ENCODE measurements at regions not wholly inside any gene's neighbourhood (a gene's known extent, or its start where the extent isn't known, plus 50 kb on each side); places are given as distances from the start of the nearest gene placed in this dataset.

GRCh38 chr20:40599987-40600386 lies 89.0 kb downstream of the MAFB start:
- H4K20me1 ChIP-seq (ENCODE audit: control insufficient read depth, insufficient read depth, low read depth, low read length) = no peaks in the 10 kb centered on the region
- H3K9me3 ChIP-seq (ENCODE audit: control insufficient read depth, insufficient read depth, low read length) = no peaks in the 10 kb centered on the region
- H3K27me3 ChIP-seq (ENCODE audit: control insufficient read depth, low read length) = no peaks in the 10 kb centered on the region
- no peaks in the 10 kb centered on the region for H3K4me1 ChIP-seq (ENCODE audit: control insufficient read depth, low read length)
- H3K4me3 ChIP-seq (ENCODE audit: low read length) = no peak overlapping the region
- no peaks in the 10 kb centered on the region for H3K79me2 ChIP-seq (ENCODE audit: control insufficient read depth, low read length)
- no peaks in the 10 kb centered on the region for H3K36me3 ChIP-seq (ENCODE audit: control insufficient read depth, low read length)
- no peak overlapping the region for H3K4me2 ChIP-seq (ENCODE audit: low read length)
- H3K27ac ChIP-seq (ENCODE audit: low read depth, low read length) = no peak overlapping the region
- no peaks in the 10 kb centered on the region for H3F3A ChIP-seq (ENCODE audit: control insufficient read depth, insufficient read depth)
- no peak for TF ChIP-seq EZH2phosphoT487 (IDR thresholded peaks at IDR 0.05; ENCODE audit: borderline replicate concordance, low read length)
- TF ChIP-seq CTCF (IDR thresholded peaks at IDR 0.05; ENCODE audit: low read depth, low read length, poor library complexity, severe bottlenecking) = no peak
- no peaks in the 10 kb centered on the region for H3K9me2 ChIP-seq (replicated peaks; ENCODE audit: control insufficient read depth, low read length)

- Histone ChIP-seq H3K27ac (ENCODE audit: low read depth, low read length) (no peak overlapping the region), H3K36me3 (ENCODE audit: control insufficient read depth, low read length) (no peaks in the 10 kb centered on the region), H3F3A (ENCODE audit: control insufficient read depth, insufficient read depth) (no peaks in the 10 kb centered on the region), H3K9me2 (replicated peaks; ENCODE audit: control insufficient read depth, low read length) (no peaks in the 10 kb centered on the region), H4K20me1 (ENCODE audit: control insufficient read depth, insufficient read depth, low read depth, low read length) (no peaks in the 10 kb centered on the region), H3K79me2 (ENCODE audit: control insufficient read depth, low read length) (no peaks in the 10 kb centered on the region), H3K9me3 (ENCODE audit: control insufficient read depth, insufficient read depth, low read length) (no peaks in the 10 kb centered on the region), H3K4me2 (ENCODE audit: low read length) (no peak overlapping the region), H3K4me1 (ENCODE audit: control insufficient read depth, low read length) (no peaks in the 10 kb centered on the region), H3K27me3 (ENCODE audit: control insufficient read depth, low read length) (no peaks in the 10 kb centered on the region), H3K4me3 (ENCODE audit: low read length) (no peak overlapping the region)
- TF ChIP-seq EZH2phosphoT487 (IDR thresholded peaks at IDR 0.05; ENCODE audit: borderline replicate concordance, low read length) (no peak), CTCF (IDR thresholded peaks at IDR 0.05; ENCODE audit: low read depth, low read length, poor library complexity, severe bottlenecking) (no peak)
Observed at GRCh38 chr20:40592941-40593340, 96.1 kb downstream of the MAFB start.

GRCh38 chr20:40591536-40591935 lies 97.5 kb downstream of the MAFB start:
- no peaks in the 10 kb centered on the region for H3K9me3 ChIP-seq (ENCODE audit: control insufficient read depth, insufficient read depth, low read length)
- no peaks in the 10 kb centered on the region for H3K36me3 ChIP-seq (ENCODE audit: control insufficient read depth, low read length)
- no peaks in the 10 kb centered on the region for H3F3A ChIP-seq (ENCODE audit: control insufficient read depth, insufficient read depth)
- H3K27ac ChIP-seq (ENCODE audit: low read depth, low read length) = no peak overlapping the region
- H3K27me3 ChIP-seq (ENCODE audit: control insufficient read depth, low read length) = no peaks in the 10 kb centered on the region
- H4K20me1 ChIP-seq (ENCODE audit: control insufficient read depth, insufficient read depth, low read depth, low read length) = no peaks in the 10 kb centered on the region
- no peaks in the 10 kb centered on the region for H3K4me1 ChIP-seq (ENCODE audit: control insufficient read depth, low read length)
- H3K4me2 ChIP-seq (ENCODE audit: low read length) = no peak overlapping the region
- no peaks in the 10 kb centered on the region for H3K9me2 ChIP-seq (replicated peaks; ENCODE audit: control insufficient read depth, low read length)
- no peaks in the 10 kb centered on the region for H3K79me2 ChIP-seq (ENCODE audit: control insufficient read depth, low read length)
- no peak for TF ChIP-seq CTCF (IDR thresholded peaks at IDR 0.05; ENCODE audit: low read depth, low read length, poor library complexity, severe bottlenecking)
- no peak for TF ChIP-seq EZH2phosphoT487 (IDR thresholded peaks at IDR 0.05; ENCODE audit: borderline replicate concordance, low read length)
- H3K4me3 ChIP-seq (ENCODE audit: low read length) = no peak overlapping the region

- Histone ChIP-seq H4K20me1 (ENCODE audit: control insufficient read depth, insufficient read depth, low read depth, low read length) (no peaks in the 10 kb centered on the region), H3K4me3 (ENCODE audit: low read length) (no peak overlapping the region), H3K9me2 (replicated peaks; ENCODE audit: control insufficient read depth, low read length) (no peaks in the 10 kb centered on the region), H3K36me3 (ENCODE audit: control insufficient read depth, low read length) (no peaks in the 10 kb centered on the region), H3K27ac (ENCODE audit: low read depth, low read length) (no peak overlapping the region), H3K27me3 (ENCODE audit: control insufficient read depth, low read length) (no peaks in the 10 kb centered on the region), H3K79me2 (ENCODE audit: control insufficient read depth, low read length) (no peaks in the 10 kb centered on the region), H3K4me2 (ENCODE audit: low read length) (no peak overlapping the region), H3K4me1 (ENCODE audit: control insufficient read depth, low read length) (no peaks in the 10 kb centered on the region), H3F3A (ENCODE audit: control insufficient read depth, insufficient read depth) (no peaks in the 10 kb centered on the region), H3K9me3 (ENCODE audit: control insufficient read depth, insufficient read depth, low read length) (no peaks in the 10 kb centered on the region)
- no peak for TF ChIP-seq EZH2phosphoT487 (IDR thresholded peaks at IDR 0.05; ENCODE audit: borderline replicate concordance, low read length)
- no peak for TF ChIP-seq CTCF (IDR thresholded peaks at IDR 0.05; ENCODE audit: low read depth, low read length, poor library complexity, severe bottlenecking)
Observed at GRCh38 chr20:40591119-40591518, 97.9 kb downstream of the MAFB start.

Measured in DOHH2 (cell line).